ENCODE measurements at regions not wholly inside any gene's neighbourhood (a gene's known extent, or its start where the extent isn't known, plus 50 kb on each side); places are given as distances from the start of the nearest gene placed in this dataset.

DNA sequence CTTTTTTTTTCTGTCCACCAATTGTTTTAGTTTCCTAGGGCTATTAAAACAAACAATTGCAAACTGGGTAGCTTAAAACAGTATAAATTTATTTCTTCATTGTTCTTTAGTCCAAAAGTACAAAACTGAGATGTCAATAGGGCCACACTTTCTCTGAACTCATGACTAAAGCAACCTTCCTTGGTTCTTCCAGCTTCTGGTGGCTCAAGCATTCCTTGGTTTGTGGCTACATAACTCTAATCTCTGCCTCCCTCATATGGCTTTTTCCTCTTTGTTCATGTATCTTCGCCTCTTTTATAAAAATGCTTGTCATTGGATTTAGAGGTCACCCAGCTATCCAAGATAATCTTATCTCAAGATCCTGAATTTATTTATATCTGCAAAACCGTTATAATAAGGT lies 914.5 kb upstream of the EPHA6 start:
- TF ChIP-seq CTCF (IDR thresholded peaks at IDR 0.05): no peak

DNA sequence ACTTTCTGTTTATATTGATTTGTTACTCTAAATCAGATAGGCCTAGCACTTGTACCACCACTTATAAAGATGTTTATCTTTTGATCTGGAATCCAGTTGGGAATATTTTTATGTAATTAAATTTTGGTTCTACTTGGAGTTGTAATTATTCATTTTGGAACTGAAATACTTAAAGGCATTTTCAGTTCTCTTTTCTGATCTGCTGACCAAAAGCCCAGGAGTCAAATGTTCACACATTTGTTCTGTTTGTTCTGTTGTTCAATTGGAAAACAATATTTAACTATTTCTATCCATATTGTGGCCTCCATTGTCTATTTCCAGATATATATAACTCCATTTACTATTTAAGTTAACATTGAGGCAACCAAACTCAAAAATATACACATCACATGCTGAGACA lies 912.4 kb upstream of the EPHA6 start:
- Histone ChIP-seq H3K9me3 (no peaks in the 10 kb centered on the region), H3K27me3 (replicated peaks; ENCODE audit: insufficient read depth) (no peaks in the 10 kb centered on the region), H3K4me1 (ENCODE audit: control insufficient read depth in 1 of 2, low read depth in 2 of 2) (no peaks in the 10 kb centered on the region), H3K36me3 (no peaks in the 10 kb centered on the region), H3K4me3 (no peak overlapping the region), H3K27ac (no peak overlapping the region)
- ATAC-seq (ENCODE audit: insufficient number of reproducible peaks, low FRiP score, low read depth): no peak
- TF ChIP-seq CTCF (IDR thresholded peaks at IDR 0.05): no peak
- DNase-seq (ENCODE audit: low spot score): no peak

More for the DNA sequence above, 914.5 kb upstream of the EPHA6 start:
- ATAC-seq (ENCODE audit: insufficient number of reproducible peaks, low FRiP score, low read depth): no peak
- no peaks in the 10 kb centered on the region for H3K36me3 ChIP-seq
- no peaks in the 10 kb centered on the region for H3K4me1 ChIP-seq (ENCODE audit: control insufficient read depth in 1 of 2, low read depth in 2 of 2)
- H3K27me3 ChIP-seq (replicated peaks; ENCODE audit: insufficient read depth): no peaks in the 10 kb centered on the region
- H3K4me3 ChIP-seq: no peak overlapping the region
- H3K9me3 ChIP-seq: no peaks in the 10 kb centered on the region
- no peak for DNase-seq (ENCODE audit: low spot score)
- H3K27ac ChIP-seq: no peak overlapping the region

GRCh38 chr3:95905182-95905581 lies 909.2 kb upstream of the EPHA6 start:
- Histone ChIP-seq H3K27ac (no peak overlapping the region), H3K27me3 (replicated peaks; ENCODE audit: insufficient read depth) (no peaks in the 10 kb centered on the region), H3K4me1 (ENCODE audit: control insufficient read depth in 1 of 2, low read depth in 2 of 2) (no peaks in the 10 kb centered on the region), H3K4me3 (no peak overlapping the region), H3K9me3 (no peaks in the 10 kb centered on the region), H3K36me3 (no peaks in the 10 kb centered on the region)
- no peak for ATAC-seq (ENCODE audit: insufficient number of reproducible peaks, low FRiP score, low read depth)
- no peak for TF ChIP-seq CTCF (IDR thresholded peaks at IDR 0.05)
- DNase-seq (ENCODE audit: low spot score): no peak

- no peak overlapping the region for H3K4me3 ChIP-seq
- DNase-seq (ENCODE audit: low spot score): no peak
- no peaks in the 10 kb centered on the region for H3K9me3 ChIP-seq
- H3K27ac ChIP-seq: no peak overlapping the region
- no peak for ATAC-seq (ENCODE audit: insufficient number of reproducible peaks, low FRiP score, low read depth)
- TF ChIP-seq CTCF (IDR thresholded peaks at IDR 0.05): no peak
- no peaks in the 10 kb centered on the region for H3K36me3 ChIP-seq
- no peaks in the 10 kb centered on the region for H3K27me3 ChIP-seq (replicated peaks; ENCODE audit: insufficient read depth)
- no peaks in the 10 kb centered on the region for H3K4me1 ChIP-seq (ENCODE audit: control insufficient read depth in 1 of 2, low read depth in 2 of 2)
Measured at GRCh38 chr3:95911767-95912166, 902.6 kb upstream of the EPHA6 start.

- H3K9me3 ChIP-seq: no peaks in the 10 kb centered on the region
- H3K27ac ChIP-seq: peak overlapping the region; percentile 75 to 77
- H3K4me3 ChIP-seq: peak overlapping the region; percentile 58
- peaks cover 13 to 15% of the 10 kb centered on the region in 2 donors for H3K4me1 ChIP-seq (ENCODE audit: control insufficient read depth in 1 of 2, low read depth in 2 of 2)
- ATAC-seq (ENCODE audit: insufficient number of reproducible peaks, low FRiP score, low read depth) (peak; percentile 88), DNase-seq (ENCODE audit: low spot score) (no peak)
- TF ChIP-seq CTCF (IDR thresholded peaks at IDR 0.05): no peak
- no peaks in the 10 kb centered on the region for H3K36me3 ChIP-seq
- no peaks in the 10 kb centered on the region for H3K27me3 ChIP-seq (replicated peaks; ENCODE audit: insufficient read depth)
Measured at GRCh38 chr3:95923496-95924210, 890.7 kb upstream of the EPHA6 start.
